ENCODE measurements at regions not wholly inside any gene's neighbourhood (a gene's known extent, or its start where the extent isn't known, plus 50 kb on each side); places are given as distances from the start of the nearest gene placed in this dataset.

DNA sequence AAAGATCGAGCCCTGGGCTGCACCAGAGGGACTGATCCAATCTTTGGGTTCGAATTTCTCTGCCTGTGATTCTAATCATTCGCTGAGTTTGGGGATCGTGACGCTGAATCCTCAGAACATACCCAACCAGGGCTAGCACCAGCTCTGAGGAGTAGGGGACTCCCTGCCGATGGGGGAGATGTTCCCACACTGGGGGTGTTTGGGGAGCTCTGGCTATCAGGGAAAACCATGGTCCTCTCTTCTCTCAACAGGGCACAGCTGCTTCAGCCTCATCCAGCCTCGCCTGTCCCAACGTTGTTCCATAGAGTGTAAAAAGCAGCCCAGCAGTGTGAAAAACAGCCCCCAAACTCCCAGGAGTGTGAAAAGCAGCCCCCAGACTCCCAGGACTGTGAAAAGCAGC, 136.6 kb downstream of the ANKRD60 start:
- peaks cover 4% of the 10 kb centered on the region for H3K27me3 Mint-ChIP-seq (ENCODE audit: low read depth)
- no peak overlapping the region for H3K4me3 Mint-ChIP-seq
- no peaks in the 10 kb centered on the region for H3K9me3 Mint-ChIP-seq
- H3K27ac Mint-ChIP-seq = no peak overlapping the region
- no peaks in the 10 kb centered on the region for H3K4me1 Mint-ChIP-seq (ENCODE audit: low read depth)
- CTCF ChIA-PET = interaction anchor here (0.6 kb wide), 1 partner anchor 142 kb away, joined by 3 read pairs; no protein-coding TSS in a partner anchor
- no peaks in the 10 kb centered on the region for H3K36me3 Mint-ChIP-seq (ENCODE audit: low read depth)
- intact Hi-C loops (cut with micrococcal nuclease) = no loop called here
- no peak for DNase-seq

DNA sequence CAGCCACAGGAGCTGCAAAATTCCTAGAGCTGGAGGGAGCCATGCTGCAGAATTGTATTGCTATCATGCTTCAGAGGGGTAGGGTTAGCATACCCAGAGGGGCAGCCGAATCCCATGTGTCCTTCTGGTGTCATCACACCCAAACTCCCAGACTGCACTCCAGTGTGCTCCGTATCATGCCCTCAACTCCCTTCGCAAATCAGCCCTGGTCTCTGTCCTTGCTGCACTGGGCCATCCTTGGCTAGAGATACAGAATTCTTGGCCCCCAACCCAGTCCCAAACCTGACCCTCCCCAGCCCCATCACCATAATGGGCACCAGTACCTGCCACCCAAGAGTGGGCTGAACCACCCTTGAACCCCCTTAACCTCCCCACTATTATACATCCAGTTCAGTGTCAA, 138.3 kb downstream of the ANKRD60 start:
- Mint-ChIP-seq H3K36me3 (ENCODE audit: low read depth) (no peaks in the 10 kb centered on the region), H3K9me3 (no peaks in the 10 kb centered on the region), H3K27me3 (ENCODE audit: low read depth) (peaks cover 4% of the 10 kb centered on the region), H3K4me3 (no peak overlapping the region), H3K27ac (no peak overlapping the region), H3K4me1 (ENCODE audit: low read depth) (no peaks in the 10 kb centered on the region)
- CTCF ChIA-PET = interaction anchor here (2.0 kb wide), 1 partner anchor 9 kb away, joined by 4 read pairs; no protein-coding TSS in a partner anchor
- intact Hi-C loops (cut with micrococcal nuclease) = no loop called here
- no peak for DNase-seq

DNA sequence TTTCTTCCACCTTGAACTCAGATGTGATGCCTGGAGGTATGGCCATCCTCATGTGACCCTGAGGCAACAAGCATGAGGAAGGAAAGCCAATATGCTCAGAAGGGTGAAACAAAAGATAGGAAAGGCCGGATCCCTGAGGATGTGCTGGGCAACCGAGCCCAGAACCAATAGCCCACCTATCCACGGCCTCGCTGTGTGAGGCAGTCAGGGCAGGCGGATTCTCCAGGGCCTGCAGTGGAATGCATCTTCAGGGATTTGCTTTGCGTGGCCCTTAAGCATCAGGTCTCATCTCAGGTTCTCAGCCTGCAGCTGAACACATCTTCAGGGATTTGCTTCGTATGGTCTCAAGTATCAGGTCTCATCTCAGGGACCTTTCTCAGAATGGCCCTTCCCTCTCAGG, 139.8 kb downstream of the ANKRD60 start:
- CTCF ChIA-PET = interaction anchor here (0.9 to 3.1 kb wide), 8 partner anchors 11 to 490 kb away, joined by 3 to 16 read pairs (median 4); no protein-coding TSS in a partner anchor
- H3K9me3 Mint-ChIP-seq = no peaks in the 10 kb centered on the region

DNA sequence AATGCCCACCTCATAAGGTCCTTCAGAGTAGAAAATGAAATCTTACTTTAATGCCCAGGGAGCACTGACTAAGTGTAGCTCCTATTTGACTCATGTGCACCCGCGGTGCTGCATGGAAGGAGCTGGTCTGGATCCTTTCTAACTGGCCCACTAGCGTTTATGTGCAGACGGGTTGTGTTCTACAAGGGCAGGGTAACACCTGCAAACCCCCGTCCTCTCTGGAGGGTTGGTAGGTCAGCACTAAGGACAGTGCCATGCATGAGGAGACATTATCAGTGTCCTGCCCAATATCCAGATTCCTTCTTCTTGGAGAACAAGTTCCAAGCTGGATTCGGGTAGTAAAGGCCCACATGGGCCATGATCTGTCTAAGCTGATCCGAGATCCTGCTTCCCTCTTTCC, 140.3 kb downstream of the ANKRD60 start:
- no peaks in the 10 kb centered on the region for H3K36me3 Mint-ChIP-seq (ENCODE audit: low read depth)
- no peak overlapping the region for H3K27ac Mint-ChIP-seq
- H3K4me3 Mint-ChIP-seq = no peak overlapping the region
- CTCF ChIA-PET = interaction anchor here (0.6 to 3.1 kb wide), 16 partner anchors 8 to 583 kb away, joined by 3 to 16 read pairs (median 4); no protein-coding TSS in a partner anchor
- no peaks in the 10 kb centered on the region for H3K9me3 Mint-ChIP-seq
- intact Hi-C loops (cut with micrococcal nuclease) = loop anchor here (10.0 kb wide), 2 partner anchors 87 to 463 kb away; partner anchors contain the start of gene ZBP1
- H3K27me3 Mint-ChIP-seq (ENCODE audit: low read depth) = no peaks in the 10 kb centered on the region
- no peaks in the 10 kb centered on the region for H3K4me1 Mint-ChIP-seq (ENCODE audit: low read depth)
- DNase-seq = no peak

More for the DNA sequence above, 139.8 kb downstream of the ANKRD60 start:
- Mint-ChIP-seq H3K27ac (no peak overlapping the region), H3K4me1 (ENCODE audit: low read depth) (no peaks in the 10 kb centered on the region), H3K27me3 (ENCODE audit: low read depth) (no peaks in the 10 kb centered on the region), H3K36me3 (ENCODE audit: low read depth) (no peaks in the 10 kb centered on the region), H3K4me3 (no peak overlapping the region)
- intact Hi-C loops (cut with micrococcal nuclease) = loop anchor here (10.0 kb wide), 2 partner anchors 86 to 464 kb away; partner anchors contain the start of gene ZBP1
- DNase-seq = no peak

DNA sequence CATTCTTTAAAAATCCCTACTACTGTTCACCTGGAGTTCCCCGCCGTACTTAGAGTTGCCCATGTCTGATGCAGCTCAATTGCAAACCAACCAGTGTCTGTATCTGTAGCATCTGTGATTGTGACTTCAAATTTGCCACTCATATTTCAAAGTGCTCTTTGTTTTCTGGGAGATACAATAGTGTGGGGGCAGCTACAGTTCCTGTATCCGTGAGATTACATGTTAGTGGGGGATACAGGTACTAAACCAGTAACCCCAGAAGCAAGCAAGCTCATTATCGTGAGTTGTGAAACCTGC, 140.9 kb downstream of the ANKRD60 start:
- H3K27me3 Mint-ChIP-seq (ENCODE audit: low read depth) = no peaks in the 10 kb centered on the region
- CTCF ChIA-PET = interaction anchor here (0.6 to 3.1 kb wide), 22 partner anchors 8 to 583 kb away, joined by 3 to 16 read pairs (median 4); no protein-coding TSS in a partner anchor
- no peaks in the 10 kb centered on the region for H3K4me1 Mint-ChIP-seq (ENCODE audit: low read depth)
- H3K9me3 Mint-ChIP-seq = no peaks in the 10 kb centered on the region
- H3K4me3 Mint-ChIP-seq = no peak overlapping the region
- no peak overlapping the region for H3K27ac Mint-ChIP-seq
- intact Hi-C loops (cut with micrococcal nuclease) = loop anchor here (1.0 to 10.0 kb wide), 4 partner anchors 87 to 490 kb away; partner anchors contain the start of gene ZBP1
- no peak for DNase-seq
- H3K36me3 Mint-ChIP-seq (ENCODE audit: low read depth) = no peaks in the 10 kb centered on the region

DNA sequence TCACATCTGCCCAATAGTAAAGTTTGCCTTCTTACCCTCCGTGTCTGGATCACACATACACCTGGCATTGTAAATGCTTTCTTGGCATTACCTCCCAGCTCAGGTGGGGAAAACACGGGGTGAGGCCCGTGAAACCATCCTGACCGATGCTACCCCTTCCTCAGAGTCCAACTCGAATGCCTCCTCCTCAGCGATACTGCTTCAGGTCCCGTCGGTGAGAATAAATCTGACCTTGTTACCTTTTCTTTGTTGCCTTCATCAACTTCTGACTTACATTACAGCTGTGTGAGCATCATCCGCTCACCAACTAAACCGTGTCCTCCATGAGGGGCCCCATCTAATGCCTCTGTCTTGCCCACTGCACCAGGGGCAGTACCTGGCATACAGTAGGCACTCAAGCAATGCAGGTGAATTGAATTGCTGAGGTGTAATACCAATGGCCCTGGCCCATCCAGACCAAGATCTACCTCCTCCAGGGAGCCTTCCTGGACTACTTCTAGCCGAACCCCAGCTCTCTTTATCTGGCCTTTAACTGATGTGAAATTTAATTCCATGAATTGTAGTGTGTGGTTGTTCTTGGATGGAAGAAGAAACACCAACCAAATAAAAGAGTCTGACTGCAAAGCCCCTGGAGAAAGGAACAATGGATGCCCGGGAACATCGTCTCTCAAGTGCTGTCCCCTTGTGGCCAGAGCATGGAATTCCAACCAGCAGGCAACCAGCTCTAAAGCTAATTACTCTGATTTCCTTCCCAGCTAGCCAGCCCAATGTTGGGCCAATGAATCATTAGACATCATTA, 141.5 kb downstream of the ANKRD60 start:
- intact Hi-C loops (cut with micrococcal nuclease) = loop anchor here (1.0 to 10.0 kb wide), 4 partner anchors 88 to 490 kb away; partner anchors contain the start of gene ZBP1
- Mint-ChIP-seq H3K4me1 (ENCODE audit: low read depth) (no peaks in the 10 kb centered on the region), H3K4me3 (no peak overlapping the region), H3K36me3 (ENCODE audit: low read depth) (no peaks in the 10 kb centered on the region), H3K27ac (no peak overlapping the region), H3K9me3 (no peaks in the 10 kb centered on the region), H3K27me3 (ENCODE audit: low read depth) (no peaks in the 10 kb centered on the region)
- DNase-seq = peak; percentile 45
- CTCF ChIA-PET = interaction anchor here (0.6 to 3.1 kb wide), 22 partner anchors 8 to 492 kb away, joined by 3 to 16 read pairs (median 4); no protein-coding TSS in a partner anchor

DNA sequence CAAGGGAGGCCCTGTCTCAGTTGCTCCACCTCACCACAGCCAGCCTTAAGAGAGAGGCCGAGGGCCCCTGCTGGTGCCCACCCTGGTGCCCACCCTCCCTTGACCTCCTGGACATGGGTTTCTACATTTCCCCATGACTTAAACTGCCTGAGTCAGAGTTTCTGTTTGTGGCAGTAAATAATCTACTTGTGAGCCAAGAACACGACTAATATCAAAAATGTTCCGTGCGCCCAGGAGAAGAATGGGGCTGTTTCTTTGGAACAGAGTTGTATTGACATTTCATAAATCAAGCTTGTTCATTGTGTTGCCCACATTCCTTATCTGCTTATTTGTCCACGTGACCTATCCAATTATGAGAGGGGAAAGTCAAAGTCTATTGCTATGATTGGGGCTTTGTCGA, 143.5 kb downstream of the ANKRD60 start:
- Mint-ChIP-seq H3K36me3 (ENCODE audit: low read depth) (no peaks in the 10 kb centered on the region), H3K9me3 (no peaks in the 10 kb centered on the region), H3K4me1 (ENCODE audit: low read depth) (no peaks in the 10 kb centered on the region), H3K4me3 (no peak overlapping the region), H3K27me3 (ENCODE audit: low read depth) (no peaks in the 10 kb centered on the region), H3K27ac (no peak overlapping the region)
- DNase-seq = no peak
- CTCF ChIA-PET = interaction anchor here (1.4 kb wide), 1 partner anchor 431 kb away, joined by 3 read pairs; no protein-coding TSS in a partner anchor
- intact Hi-C loops (cut with micrococcal nuclease) = loop anchor here (10.0 kb wide), 2 partner anchors 90 to 460 kb away; partner anchors contain the start of gene ZBP1

DNA sequence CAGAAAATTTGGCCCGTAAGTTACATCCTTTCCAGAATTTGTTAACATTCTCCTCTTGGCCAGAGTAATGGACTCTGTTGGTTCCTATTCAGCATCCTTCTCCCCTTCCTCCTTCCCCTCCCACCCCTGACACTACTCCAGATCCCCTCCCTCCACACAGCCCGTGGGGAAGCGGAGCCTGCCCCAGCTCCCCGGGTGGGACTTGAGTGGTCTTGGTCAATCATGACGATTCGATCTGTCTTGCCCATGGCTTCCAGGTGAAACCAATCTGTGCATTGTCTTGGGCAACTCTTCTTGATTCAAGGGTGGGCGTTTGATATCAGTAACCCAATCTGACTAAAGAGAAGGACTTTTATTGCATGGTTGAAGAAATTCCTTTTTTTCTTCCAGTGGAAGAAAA, 143.9 kb downstream of the ANKRD60 start:
- no peak for DNase-seq
- Mint-ChIP-seq H3K4me1 (ENCODE audit: low read depth) (no peaks in the 10 kb centered on the region), H3K36me3 (ENCODE audit: low read depth) (no peaks in the 10 kb centered on the region), H3K9me3 (no peaks in the 10 kb centered on the region), H3K4me3 (no peak overlapping the region), H3K27me3 (ENCODE audit: low read depth) (no peaks in the 10 kb centered on the region), H3K27ac (no peak overlapping the region)
- CTCF ChIA-PET = interaction anchor here (1.4 kb wide), 1 partner anchor 431 kb away, joined by 3 read pairs; no protein-coding TSS in a partner anchor
- intact Hi-C loops (cut with micrococcal nuclease) = loop anchor here (10.0 kb wide), 2 partner anchors 90 to 460 kb away; partner anchors contain the start of gene ZBP1

DNA sequence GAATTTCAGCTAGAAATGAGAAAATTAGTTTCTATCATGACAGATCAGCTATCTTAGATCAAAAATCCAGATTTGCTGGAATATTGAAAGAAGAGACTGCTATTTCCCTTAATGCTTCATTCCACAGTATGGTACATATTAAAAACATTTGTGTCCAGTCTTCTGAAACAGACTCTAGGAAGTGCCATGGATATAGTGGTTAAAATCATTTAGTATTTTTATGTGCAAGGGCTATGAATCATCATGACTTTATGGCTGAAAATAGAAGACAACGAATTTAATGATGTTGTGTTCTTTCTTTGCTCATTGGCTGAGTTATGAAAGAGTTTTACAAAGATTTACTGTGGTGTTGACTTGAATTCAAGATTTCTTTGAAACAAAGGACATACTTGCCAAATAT, 146.6 kb downstream of the ANKRD60 start:
- no peak for DNase-seq
- H3K9me3 Mint-ChIP-seq = no peaks in the 10 kb centered on the region
- intact Hi-C loops (cut with micrococcal nuclease) = loop anchor here (10.0 kb wide), 2 partner anchors 93 to 457 kb away; partner anchors contain the start of gene ZBP1
- H3K36me3 Mint-ChIP-seq (ENCODE audit: low read depth) = no peaks in the 10 kb centered on the region
- H3K4me3 Mint-ChIP-seq = no peak overlapping the region
- no peak overlapping the region for H3K27ac Mint-ChIP-seq
- H3K27me3 Mint-ChIP-seq (ENCODE audit: low read depth) = peaks cover 4% of the 10 kb centered on the region
- H3K4me1 Mint-ChIP-seq (ENCODE audit: low read depth) = no peaks in the 10 kb centered on the region
- CTCF ChIA-PET = no interaction called here

DNA sequence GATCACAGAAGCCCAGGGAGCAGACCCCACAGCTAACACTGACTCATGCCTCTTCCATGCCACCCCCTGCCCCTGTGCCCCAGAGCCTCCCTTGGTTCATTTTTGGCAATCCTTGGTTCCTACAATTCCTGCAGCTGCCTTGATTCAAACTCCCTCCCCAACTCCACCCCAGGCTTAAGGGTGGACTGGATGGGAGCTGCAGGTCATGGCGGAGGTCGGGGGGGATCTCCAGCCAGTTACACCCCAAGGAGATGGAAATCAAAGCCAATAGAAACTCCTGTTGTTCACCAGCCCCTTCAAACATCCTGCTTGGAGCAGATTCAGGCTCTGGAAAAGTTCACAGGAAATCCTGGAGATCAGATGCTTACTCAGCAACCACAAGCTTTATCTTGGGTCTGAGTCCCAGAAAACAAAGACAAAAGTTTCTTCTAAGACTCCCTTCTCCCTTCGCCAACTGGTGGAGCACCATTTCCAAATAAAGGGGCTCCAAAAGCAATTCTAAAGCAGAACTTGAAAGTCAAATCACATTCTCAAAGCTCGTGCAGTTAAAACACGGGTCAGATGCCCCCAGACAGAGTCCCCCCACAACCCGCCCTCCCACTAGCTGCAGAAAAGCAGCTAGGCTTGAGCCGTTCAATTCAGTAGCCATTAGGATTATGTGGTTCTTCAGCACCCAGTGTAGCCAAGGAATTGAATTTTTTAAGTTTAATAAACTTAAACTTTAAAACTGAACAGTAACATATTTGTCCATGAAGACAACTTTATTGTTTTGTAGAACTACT, 149.5 kb downstream of the ANKRD60 start:
- Mint-ChIP-seq H3K4me1 (ENCODE audit: low read depth) (peaks cover 7% of the 10 kb centered on the region), H3K27me3 (ENCODE audit: low read depth) (peaks cover 9% of the 10 kb centered on the region), H3K27ac (no peak overlapping the region), H3K36me3 (ENCODE audit: low read depth) (no peaks in the 10 kb centered on the region), H3K9me3 (no peaks in the 10 kb centered on the region), H3K4me3 (no peak overlapping the region)
- intact Hi-C loops (cut with micrococcal nuclease) = no loop called here
- CTCF ChIA-PET = interaction anchor here (1.0 kb wide), 1 partner anchor 8 kb away, joined by 3 read pairs; no protein-coding TSS in a partner anchor
- DNase-seq = no peak

DNA sequence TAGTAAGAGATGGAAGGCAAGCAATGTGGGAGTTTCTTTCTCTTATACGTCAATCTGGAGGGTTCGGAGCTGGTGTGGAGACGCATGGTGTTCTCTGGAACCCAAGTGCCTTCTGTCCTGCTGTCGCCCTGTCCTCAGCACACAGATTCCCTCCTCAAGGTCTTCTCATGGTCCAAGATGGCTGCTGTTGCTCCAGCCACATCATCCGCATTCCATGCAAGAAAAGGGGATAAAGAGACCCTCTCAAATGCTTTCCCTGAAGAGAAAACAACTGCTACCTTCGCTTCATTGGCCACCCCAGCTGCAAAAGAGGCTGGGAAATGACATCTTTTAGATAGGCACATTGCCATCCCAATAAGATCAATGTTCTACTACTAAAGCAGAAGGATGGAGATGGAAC, 151.2 kb downstream of the ANKRD60 start:
- CTCF ChIA-PET = interaction anchor here (0.7 kb wide), 1 partner anchor 172 kb away, joined by 3 read pairs; no protein-coding TSS in a partner anchor
- no peaks in the 10 kb centered on the region for H3K9me3 Mint-ChIP-seq
- no peak for DNase-seq
- peaks cover 11% of the 10 kb centered on the region for H3K27me3 Mint-ChIP-seq (ENCODE audit: low read depth)
- no peaks in the 10 kb centered on the region for H3K36me3 Mint-ChIP-seq (ENCODE audit: low read depth)
- peaks cover 8% of the 10 kb centered on the region for H3K4me1 Mint-ChIP-seq (ENCODE audit: low read depth)
- no peak overlapping the region for H3K4me3 Mint-ChIP-seq
- intact Hi-C loops (cut with micrococcal nuclease) = no loop called here
- H3K27ac Mint-ChIP-seq = no peak overlapping the region

DNA sequence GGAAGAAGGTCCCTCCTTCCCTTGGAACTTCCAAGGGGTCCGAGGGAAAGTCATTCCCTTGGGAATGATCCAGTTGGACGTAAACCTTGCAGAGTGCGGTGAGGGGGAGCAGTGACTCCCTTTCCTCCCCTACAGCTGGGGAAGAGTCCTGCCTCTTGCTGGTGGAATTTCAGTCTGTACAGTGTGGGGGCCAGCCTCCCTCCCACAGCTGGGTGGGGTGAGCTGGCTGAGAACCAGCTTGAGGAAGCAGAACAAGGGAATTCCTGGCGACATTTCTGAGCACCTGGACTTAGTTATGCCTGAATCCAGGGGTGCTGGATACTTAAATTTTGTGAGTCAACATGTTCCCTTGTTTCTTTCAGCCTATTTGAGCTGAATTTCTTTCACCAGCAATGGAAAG, 152.0 kb downstream of the ANKRD60 start:
- DNase-seq = no peak
- intact Hi-C loops (cut with micrococcal nuclease) = no loop called here
- Mint-ChIP-seq H3K27ac (no peak overlapping the region), H3K4me1 (ENCODE audit: low read depth) (peaks cover 8% of the 10 kb centered on the region), H3K36me3 (ENCODE audit: low read depth) (no peaks in the 10 kb centered on the region), H3K4me3 (no peak overlapping the region), H3K9me3 (no peaks in the 10 kb centered on the region), H3K27me3 (ENCODE audit: low read depth) (peaks cover 15% of the 10 kb centered on the region)
- CTCF ChIA-PET = interaction anchor here (1.3 kb wide), 1 partner anchor 11 kb away, joined by 7 read pairs; no protein-coding TSS in a partner anchor
